OCI-LY7 (cell line): ENCODE measurements at regions not wholly inside any gene's neighbourhood (a gene's known extent, or its start where the extent isn't known, plus 50 kb on each side); places are given as distances from the start of the nearest gene placed in this dataset.

Source experiments
- BruUV-seq: library from RNA; stranded (reverse); fragments of 400-500 nt; replicated peaks from 2 replicates; lab custom pipeline; 2021; lab: Mats Ljungman, UMichigan
- CTCF ChIA-PET: fragments of 300-600 bp; sonication (Branson Sonifier 250); formaldehyde crosslinking; loops from one replicate; lab custom pipeline; 2022; ENCODE audit warnings: antibody characterized with exemption; ENCODE audit not compliant: unreplicated experiment; lab: Charles Lee
- POLR2A ChIA-PET: fragments of 300-600 bp; sonication (Branson Sonifier 250); formaldehyde crosslinking; loops from one replicate; lab custom pipeline; 2022; ENCODE audit warnings: antibody characterized with exemption; lab: Charles Lee
- DNase-seq: peaks from one replicate; pipeline ENCODE4 v3.0.0-alpha.2; 2015; ENCODE audit warnings: low spot score
- H2AFZ ChIP-seq: fragments of 200-600 bp; sonication (generic), shearing (Covaris generic); 2 replicates; pipeline ENCODE4 v1.6.1; 2014; ENCODE audit warnings: mild to moderate bottlenecking, antibody characterized with exemption, low read length, moderate library complexity
- H3K27ac ChIP-seq: fragments of 200-600 bp; sonication (generic); 2 replicates; pipeline ENCODE4 v1.5.1; 2014; ENCODE audit warnings: mixed run types, low read depth, mild to moderate bottlenecking, moderate library complexity, low read length, inconsistent platforms; ENCODE audit not compliant: poor library complexity, severe bottlenecking
- H3K36me3 ChIP-seq: fragments of 200-600 bp; sonication (generic); 2 replicates; pipeline ENCODE4 v1.6.1; 2014; ENCODE audit warnings: mild to moderate bottlenecking, antibody characterized with exemption, low read length, moderate library complexity, mixed read lengths; ENCODE audit not compliant: insufficient read depth
- H3K4me1 ChIP-seq: fragments of 200-600 bp; sonication (generic); 2 replicates; pipeline ENCODE4 v1.5.1; 2014; ENCODE audit warnings: mild to moderate bottlenecking, low read length; ENCODE audit not compliant: insufficient read depth, poor library complexity, severe bottlenecking
- H3K4me2 ChIP-seq: fragments of 200-600 bp; sonication (generic); 2 replicates; pipeline ENCODE4 v1.6.1; 2014; ENCODE audit warnings: mild to moderate bottlenecking, low read length
- H3K4me3 ChIP-seq: fragments of 200-600 bp; sonication (generic); 2 replicates; pipeline ENCODE4 v1.5.1; 2014; ENCODE audit warnings: mild to moderate bottlenecking, low read depth, low read length; ENCODE audit not compliant: poor library complexity, severe bottlenecking
- H3K79me2 ChIP-seq: fragments of 200-600 bp; sonication (generic); 2 replicates; pipeline ENCODE4 v1.6.1; 2016; ENCODE audit warnings: low read depth, mild to moderate bottlenecking, low read length, moderate library complexity, mixed read lengths; ENCODE audit not compliant: insufficient read depth
- H3K9me2 ChIP-seq: fragments of 200-600 bp; sonication (generic); 2 replicates; pipeline ENCODE4 v1.6.1; 2016; ENCODE audit warnings: mild to moderate bottlenecking, low read length, mixed read lengths; ENCODE audit not compliant: insufficient read depth
- H3K9me3 ChIP-seq: fragments of 200-600 bp; sonication (generic); 2 replicates; pipeline ENCODE4 v1.6.1; 2014; ENCODE audit warnings: mild to moderate bottlenecking, mixed run types, low read length, mixed read lengths
- H4K20me1 ChIP-seq: fragments of 200-600 bp; sonication (generic); 2 replicates; pipeline ENCODE4 v1.6.1; 2014; ENCODE audit warnings: mild to moderate bottlenecking, antibody characterized with exemption, low read length, moderate library complexity, mixed read lengths; ENCODE audit not compliant: insufficient read depth
- CTCF ChIP-seq: fragments of 200-600 bp; sonication (generic); conservative IDR thresholded peaks from 2 replicates; pipeline ENCODE4 v1.5.1; 2014; ENCODE audit warnings: mild to moderate bottlenecking, antibody characterized with exemption, low read length, moderate library complexity, mixed read lengths
- EZH2phosphoT487 ChIP-seq: fragments of 200-600 bp; sonication (generic); IDR thresholded peaks from 2 replicates; pipeline ENCODE4 v1.6.1; 2018; ENCODE audit warnings: low read depth, borderline replicate concordance, mild to moderate bottlenecking, mixed run types, antibody characterized with exemption, low read length, moderate library complexity, mixed read lengths
- intact Hi-C: fragments of 100-400 bp; cut with micrococcal nuclease; formaldehyde crosslinking; loops from one replicate; pipeline ENCODE4 v1.10.0; 2022; ENCODE audit not compliant: unreplicated experiment

DNA sequence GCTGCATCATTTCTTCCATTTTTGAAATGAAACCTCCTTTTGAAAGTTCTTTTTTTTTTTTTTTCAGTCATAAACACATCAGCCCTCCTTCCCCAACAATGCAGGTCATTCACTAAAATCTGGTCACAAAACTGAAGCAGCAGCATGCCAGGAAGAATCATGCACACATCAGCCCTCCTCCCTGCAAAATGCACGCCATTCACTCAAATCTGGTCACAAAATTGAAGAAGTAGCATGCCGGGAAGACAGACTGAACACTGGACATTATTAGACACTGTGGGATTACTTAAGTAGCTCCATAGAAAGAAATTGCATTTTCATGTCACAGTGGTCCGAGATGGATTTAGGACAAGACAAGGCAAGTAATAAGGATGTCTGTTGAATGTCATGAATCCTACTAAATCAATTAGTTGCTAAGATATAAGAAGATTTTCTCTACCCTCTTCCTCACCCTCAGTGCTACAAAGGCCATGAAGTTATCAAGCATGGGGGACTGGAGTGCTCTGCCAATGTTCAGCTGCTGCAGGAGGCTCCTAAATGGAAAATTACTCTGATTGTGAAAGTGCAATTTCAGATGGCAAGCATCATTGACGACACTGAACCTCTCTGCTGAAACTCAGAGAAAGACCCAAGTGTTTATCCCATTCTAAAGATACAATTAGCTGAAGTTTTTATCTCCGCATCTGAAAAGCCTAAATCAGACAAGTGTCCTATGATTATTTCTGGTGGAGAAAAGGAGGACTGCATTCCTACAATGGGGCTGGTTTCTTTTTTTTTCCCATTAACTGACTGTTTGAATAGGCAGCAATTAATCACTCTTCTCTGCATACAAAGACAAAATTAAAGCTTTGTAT lies 913.2 kb downstream of the DIAPH3 start:
- no peak for DNase-seq
- TF ChIP-seq CTCF (no peak), EZH2phosphoT487 (no peak)
- ChIA-PET POLR2A (interaction anchor here (0.6 to 0.7 kb wide), 3 partner anchors 10 to 366 kb away, joined by 3 to 9 read pairs (median 4); no protein-coding TSS in a partner anchor), CTCF (no interaction called here)
- no peak overlapping the region for H3K27ac ChIP-seq
- no peaks in the 10 kb centered on the region for H3K79me2 ChIP-seq
- H2AFZ ChIP-seq, result no peak overlapping the region
- no peaks in the 10 kb centered on the region for H3K9me2 ChIP-seq
- intact Hi-C loops, result no loop called here
- no peaks in the 10 kb centered on the region for H3K36me3 ChIP-seq
- H3K4me1 ChIP-seq, result no peaks in the 10 kb centered on the region
- no peak overlapping the region for H3K4me2 ChIP-seq
- H3K9me3 ChIP-seq, result no peaks in the 10 kb centered on the region
- H3K4me3 ChIP-seq, result no peak overlapping the region
- no peaks in the 10 kb centered on the region for H4K20me1 ChIP-seq
- BruUV-seq, result no TSS peak

GRCh38 chr13:59259165-59260000 lies 904.3 kb downstream of the DIAPH3 start:
- CTCF ChIA-PET, result no interaction called here

More at GRCh38 chr13:59259165-59260000, 904.3 kb downstream of the DIAPH3 start:
- BruUV-seq, result no TSS peak
- no peak overlapping the region for H3K4me2 ChIP-seq
- H3K36me3 ChIP-seq, result no peaks in the 10 kb centered on the region
- no peaks in the 10 kb centered on the region for H3K4me1 ChIP-seq
- no peaks in the 10 kb centered on the region for H3K9me2 ChIP-seq
- no peak for DNase-seq
- intact Hi-C loops, result no loop called here
- no peaks in the 10 kb centered on the region for H4K20me1 ChIP-seq
- no peaks in the 10 kb centered on the region for H3K9me3 ChIP-seq
- POLR2A ChIA-PET, result interaction anchor here (0.7 kb wide), 1 partner anchor 10 kb away, joined by 3 read pairs; no protein-coding TSS in a partner anchor
- TF ChIP-seq EZH2phosphoT487, result no peak
- TF ChIP-seq CTCF, result no peak
- no peaks in the 10 kb centered on the region for H3K79me2 ChIP-seq
- no peak overlapping the region for H3K27ac ChIP-seq
- H2AFZ ChIP-seq, result no peak overlapping the region
- H3K4me3 ChIP-seq, result no peak overlapping the region
